Stimulated activated CD4-positive, alpha-beta T cell treated with anti-CD3 and anti-CD28 coated beads, Interleukin-15, amount 100 ng/mL, for 48 hours (primary cell): ENCODE measurements at regions not wholly inside any gene's neighbourhood (a gene's known extent, or its start where the extent isn't known, plus 50 kb on each side); places are given as distances from the start of the nearest gene placed in this dataset.

Experiments used
- DNase-seq, 2 donors: peaks; one replicate each; pipeline ENCODE4 v3.0.0-alpha.2; 2020; ENCODE audit warnings: low read depth in 2 of 2

DNA sequence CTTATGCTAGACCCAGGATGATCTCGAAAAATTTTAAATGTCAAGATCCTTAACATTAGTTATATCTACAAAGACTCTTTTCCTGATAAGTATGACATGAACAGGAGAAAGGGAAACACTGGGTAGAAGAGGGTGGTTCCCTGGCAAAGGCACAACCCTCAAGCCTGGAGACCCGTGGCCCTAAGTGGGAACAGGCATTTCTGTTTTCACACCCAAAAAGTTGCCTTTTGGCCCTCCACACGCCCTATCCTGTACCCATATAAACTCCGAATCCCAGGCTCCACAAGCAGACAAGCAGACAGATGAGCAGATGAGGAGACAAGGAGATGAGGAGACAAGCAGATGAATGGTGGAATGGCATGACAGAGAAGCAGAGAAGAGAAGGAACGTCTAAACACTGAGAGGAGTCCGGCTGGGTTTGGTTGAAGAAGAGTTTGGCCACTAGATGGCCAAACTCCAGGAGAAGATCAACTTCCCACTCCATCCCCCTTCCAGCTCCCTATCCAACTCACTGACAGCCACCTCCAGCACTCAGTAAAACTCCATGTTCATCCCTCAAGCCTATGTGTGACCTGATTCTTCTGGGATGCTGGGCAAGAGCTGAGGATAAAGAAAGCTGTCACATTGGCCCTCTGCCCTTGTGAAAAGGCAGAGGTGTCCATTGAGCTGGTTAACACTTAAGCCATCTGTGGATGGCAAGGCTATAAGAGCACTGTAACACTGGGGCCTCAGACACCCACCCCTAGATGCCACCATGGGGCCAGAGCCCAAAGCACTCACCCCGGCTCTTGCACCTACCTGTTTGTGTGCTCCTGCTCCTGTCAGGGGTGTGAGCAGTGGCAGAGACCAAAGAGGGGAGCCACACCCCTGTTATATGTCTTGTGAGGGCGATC, 139.6 kb upstream of the FAM20A start:
- DNase-seq: no peak

- no peak for DNase-seq
These were observed 136.7 kb upstream of the FAM20A start for GRCh38 chr17:68737761-68738443.

DNA sequence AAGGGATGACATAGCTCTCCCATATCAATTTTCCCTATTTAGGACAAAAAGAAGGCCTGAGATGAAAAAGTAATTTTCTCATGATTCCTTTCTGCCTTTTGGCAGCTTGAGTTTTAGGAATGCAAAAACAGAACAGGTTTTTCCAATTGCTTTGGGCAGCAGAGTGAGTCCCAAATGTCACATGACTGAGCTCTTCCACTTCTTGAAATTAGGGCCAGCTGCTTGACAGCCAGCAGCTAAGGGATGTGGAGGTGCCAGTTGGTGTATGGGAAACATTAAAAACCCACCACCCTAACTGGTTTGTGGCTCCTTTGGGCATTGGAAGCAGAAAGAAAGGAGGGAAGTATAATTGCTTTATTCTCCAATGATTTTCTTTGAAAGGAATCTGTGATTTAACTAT, 133.8 kb upstream of the FAM20A start:
- DNase-seq: no peak

- DNase-seq: no peak
These were observed 133.2 kb upstream of the FAM20A start for GRCh38 chr17:68734187-68734900.

DNA sequence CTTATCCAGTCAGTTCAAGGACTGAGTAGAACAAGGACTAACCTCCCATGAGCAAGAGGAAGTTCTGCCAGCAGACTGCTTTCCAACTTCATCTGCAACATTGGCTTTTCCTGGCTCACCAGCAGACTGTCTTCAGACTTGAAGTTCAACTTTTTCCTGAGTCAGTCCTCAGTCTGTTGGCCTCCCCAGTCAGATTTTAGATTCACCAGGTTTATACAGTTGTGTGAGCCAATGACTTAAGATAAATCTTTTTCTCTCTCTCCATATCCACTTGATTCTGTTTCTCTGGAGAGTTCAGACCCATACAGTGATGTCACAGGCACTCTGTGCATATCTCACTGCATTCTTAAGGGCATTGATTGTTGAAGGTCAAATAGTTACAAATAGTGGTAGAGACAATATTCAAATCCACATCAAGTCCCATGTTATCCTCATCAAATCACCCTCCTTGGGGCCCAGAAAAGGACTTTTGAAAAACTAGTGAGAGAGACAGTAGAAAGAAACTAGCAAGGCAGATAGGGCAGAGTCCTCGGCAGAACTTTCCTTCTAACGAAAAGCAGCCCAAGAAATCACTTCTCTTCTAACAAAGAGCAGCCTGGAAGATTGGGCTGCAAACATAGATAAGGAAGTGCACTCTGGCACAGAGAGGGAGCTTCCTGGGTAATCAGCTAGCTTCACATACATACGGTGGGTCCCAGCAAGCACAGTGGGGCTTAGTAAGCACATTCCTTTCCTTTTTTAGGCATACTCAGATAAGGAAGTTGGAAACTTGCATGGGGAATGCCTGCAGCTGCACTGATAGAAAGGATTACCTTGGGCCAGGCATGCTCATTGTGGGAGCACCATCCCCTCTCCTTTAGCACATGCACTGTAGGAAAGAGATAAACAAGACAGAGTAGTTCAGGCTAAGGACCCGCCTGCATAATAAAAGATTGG, 132.3 kb upstream of the FAM20A start:
- no peak for DNase-seq

DNA sequence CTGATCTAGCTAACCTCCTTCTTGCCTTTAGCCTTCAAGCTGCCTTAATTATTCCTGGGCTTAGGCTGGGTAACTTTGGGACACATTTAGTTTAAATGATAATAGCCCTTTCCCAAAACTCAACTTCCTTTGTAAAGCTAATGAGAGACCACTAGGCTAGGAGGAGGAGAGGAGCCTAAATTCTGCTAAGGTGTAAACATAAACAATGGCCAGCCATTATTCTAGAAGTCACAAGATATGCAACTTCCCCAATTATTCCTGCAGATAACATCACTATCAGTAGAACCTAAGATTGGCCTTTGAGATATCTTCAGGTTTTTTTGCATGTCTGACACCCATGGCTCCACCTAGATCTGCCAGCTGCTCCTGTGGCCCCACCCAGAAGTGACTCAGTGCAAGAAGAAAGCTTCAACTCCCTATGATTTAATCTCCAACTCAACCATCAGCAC, 131.2 kb upstream of the FAM20A start:
- no peak for DNase-seq

GRCh38 chr17:68731465-68731864, 130.3 kb upstream of the FAM20A start:
- no peak for DNase-seq

- no peak for DNase-seq
These were observed 118.3 kb upstream of the FAM20A start for GRCh38 chr17:68719431-68719830.

GRCh38 chr17:68718926-68719325, 117.8 kb upstream of the FAM20A start:
- DNase-seq: no peak

DNA sequence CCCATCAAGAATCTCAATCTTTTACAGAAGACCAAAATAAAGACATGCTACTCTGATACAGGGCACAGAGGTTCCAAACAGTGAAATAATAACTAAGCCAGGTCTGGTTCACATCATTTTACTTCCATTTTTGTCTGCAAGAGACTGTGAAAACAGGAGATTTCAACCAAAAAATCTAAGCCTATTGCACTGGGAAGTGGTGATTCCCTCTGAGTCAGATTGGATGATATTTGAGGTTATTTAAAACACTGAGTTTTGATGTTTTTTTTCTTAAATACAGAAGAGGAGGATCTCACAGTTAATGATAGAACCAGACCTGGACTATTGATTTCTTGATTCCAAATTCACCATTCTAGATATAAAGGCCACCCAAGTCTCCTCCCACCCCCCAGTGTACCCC, 117.3 kb upstream of the FAM20A start:
- DNase-seq: no peak

GRCh38 chr17:68714676-68715075, 113.5 kb upstream of the FAM20A start:
- no peak for DNase-seq

DNA sequence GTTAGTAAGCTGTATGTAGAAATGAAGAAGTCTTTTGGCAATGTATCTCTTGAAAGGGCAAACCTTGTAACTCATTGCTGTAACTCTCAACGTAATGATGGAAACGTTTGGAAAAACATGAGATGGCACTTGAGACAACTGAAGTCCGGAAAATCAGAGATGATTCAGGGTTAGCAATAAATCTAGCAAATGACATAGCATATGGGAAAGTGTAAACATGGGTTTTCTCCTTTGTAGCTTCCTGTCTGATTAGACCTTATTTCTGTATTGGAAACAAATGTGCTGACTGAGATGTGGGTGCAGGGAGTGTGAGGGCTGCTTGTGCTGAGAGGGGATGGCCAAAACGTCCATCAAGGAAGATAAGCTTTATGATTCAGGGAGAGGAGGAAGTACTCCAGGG, 110.7 kb upstream of the FAM20A start:
- no peak for DNase-seq

GRCh38 chr17:68710976-68711375, 109.8 kb upstream of the FAM20A start:
- no peak for DNase-seq

DNA sequence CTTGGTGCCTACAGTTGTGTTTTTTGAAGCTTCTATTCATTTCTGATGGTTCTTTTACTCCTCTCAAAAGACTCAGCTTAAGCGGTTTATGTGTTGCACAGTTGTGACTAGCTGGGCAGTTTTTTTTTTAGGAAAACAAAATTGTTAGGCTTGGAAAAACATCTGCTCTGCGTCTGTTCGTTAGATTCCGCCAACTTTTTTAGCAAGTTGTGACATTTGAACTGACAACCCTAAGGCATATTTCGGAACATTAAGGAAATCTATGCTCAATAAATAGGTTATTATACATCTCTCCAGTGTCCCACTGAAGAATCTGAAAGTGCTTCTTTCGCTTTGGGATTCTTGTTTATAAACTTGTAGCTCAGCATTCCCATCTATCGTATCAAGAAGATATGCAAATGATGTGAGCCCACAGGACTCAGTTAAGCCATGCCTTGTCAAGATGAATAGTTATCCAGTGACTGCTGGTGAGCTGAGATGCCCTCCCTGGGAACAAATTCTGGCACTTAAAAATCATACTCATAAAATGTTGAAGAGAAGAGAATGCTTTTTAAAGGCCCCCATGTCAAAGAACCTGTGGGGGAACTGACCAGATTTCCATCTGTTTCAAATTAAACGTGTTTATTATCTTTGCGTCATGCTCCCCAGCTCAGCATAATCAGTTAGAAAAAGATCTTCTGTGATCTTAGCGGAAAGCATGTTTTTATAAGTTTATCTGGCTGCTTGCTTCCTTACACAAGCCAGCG, 109.0 kb upstream of the FAM20A start:
- no peak for DNase-seq

DNA sequence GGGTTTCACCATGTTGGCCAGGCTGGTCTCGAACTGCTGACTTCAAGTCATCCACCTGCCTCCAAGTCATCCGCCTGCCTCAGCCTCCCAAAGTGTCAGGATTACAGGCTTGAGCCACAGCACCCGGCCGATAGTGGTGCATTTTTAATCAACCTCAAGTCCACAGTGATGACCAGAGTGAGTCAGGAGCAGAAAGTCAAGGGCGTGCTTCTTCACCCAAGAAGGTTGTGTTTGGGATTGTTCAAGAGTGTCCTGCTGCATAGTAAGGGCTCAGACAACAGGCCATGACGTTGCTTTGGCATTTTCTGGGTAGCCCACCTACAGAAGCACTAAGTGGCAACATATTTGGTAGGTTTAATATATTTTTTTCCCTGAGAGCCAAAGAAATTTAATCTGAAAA, 108.3 kb upstream of the FAM20A start:
- no peak for DNase-seq

- no peak for DNase-seq
These were observed 105.9 kb upstream of the FAM20A start for GRCh38 chr17:68707031-68707430.

GRCh38 chr17:68706356-68706920, 105.3 kb upstream of the FAM20A start:
- no peak for DNase-seq

DNA sequence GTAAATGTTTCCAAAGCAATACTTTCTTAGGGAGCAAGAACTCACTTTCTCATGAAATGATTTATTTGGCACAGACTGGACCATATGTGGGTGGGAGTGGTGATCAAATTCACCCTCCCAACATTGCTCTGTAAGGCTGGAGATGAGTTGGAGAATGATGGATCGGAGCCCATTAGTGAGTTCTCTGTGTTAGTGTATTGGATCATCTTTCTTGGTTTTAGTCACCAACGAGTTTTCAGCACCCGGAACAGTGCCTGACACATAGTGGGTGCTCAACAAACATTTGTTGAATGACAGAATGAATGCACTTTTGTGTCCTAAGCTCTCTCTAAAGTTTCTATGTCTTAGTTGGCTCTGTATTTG, 104.5 kb upstream of the FAM20A start:
- no peak for DNase-seq

DNA sequence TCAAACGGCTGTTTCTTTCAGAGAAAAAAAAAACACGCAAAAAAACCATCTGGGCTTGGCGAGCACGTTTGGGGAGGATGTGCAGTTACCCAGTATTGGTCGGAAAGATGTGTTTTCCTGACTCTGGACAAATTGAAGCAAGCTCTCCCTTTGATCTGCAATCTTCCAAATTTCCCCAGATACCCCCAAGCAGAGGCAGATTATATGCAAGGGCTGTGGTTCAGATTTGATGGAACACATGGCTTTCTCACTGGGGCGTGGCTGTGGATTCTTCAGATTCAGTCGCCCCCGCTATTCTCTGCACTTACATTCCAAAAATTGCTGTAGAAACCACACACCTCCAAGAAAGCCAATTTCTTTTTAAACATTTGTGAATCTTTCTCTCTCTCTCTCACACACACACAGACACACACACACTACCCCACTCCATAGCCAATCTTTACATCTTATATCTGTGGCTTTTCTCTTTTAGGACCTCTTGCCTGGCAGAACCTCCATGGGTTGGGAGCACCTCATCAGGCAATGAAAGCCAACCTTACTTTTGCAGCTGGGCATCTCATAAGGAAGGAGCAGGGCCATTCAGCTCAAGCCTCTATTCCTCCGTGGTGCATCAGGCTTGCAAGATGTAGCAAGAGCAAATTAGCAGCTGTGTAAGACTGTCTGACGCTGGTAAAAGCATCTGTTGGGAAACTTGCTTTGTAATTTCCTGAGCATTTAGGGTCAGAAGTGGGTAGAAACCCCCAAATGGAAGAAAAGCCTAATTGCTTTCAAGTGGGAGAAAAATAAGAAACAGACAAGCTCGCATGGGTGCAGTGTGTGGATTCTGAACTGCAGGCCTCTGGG, 103.9 kb upstream of the FAM20A start:
- DNase-seq: no peak

DNA sequence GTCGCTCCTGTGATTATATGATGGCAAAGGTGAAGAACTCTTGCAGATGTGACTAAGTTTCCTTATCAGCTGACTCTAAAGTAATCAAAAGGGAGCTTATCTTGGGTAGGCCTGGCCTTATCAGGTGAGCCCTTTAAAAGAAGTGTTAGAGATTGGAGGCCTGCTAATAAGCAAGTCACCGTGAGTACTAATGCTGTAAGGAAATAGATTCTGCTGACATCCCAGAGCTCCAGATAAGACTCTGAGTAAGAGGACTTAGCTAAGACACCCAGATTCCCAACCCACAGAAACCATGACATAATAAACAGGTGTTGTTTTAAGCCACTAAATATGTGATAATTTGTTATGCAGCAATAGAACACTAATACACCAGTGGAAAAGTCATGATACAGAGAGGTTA, 99.9 kb upstream of the FAM20A start:
- no peak for DNase-seq
